IPS DF 6.9 (cell line): ENCODE measurements at regions not wholly inside any gene's neighbourhood (a gene's known extent, or its start where the extent isn't known, plus 50 kb on each side); places are given as distances from the start of the nearest gene placed in this dataset.

Experiments used
- DNase-seq: peaks from one replicate; pipeline ENCODE4 v3.0.0-alpha.2; 2013; ENCODE audit warnings: low read depth, low spot score
- H3K27ac ChIP-seq: one replicate; pipeline ENCODE4 v1.5.1; 2013; ENCODE audit warnings: low read length, control low read depth
- H3K27me3 ChIP-seq: 2 replicates; pipeline ENCODE4 v1.6.1; 2013; ENCODE audit warnings: mild to moderate bottlenecking, low read length; ENCODE audit not compliant: control insufficient read depth, insufficient read depth
- H3K36me3 ChIP-seq: 2 replicates; pipeline ENCODE4 v1.6.1; 2013; ENCODE audit warnings: low read length; ENCODE audit not compliant: control insufficient read depth, insufficient read depth
- H3K4me1 ChIP-seq: 2 replicates; pipeline ENCODE4 v1.6.1; 2013; ENCODE audit warnings: low read length; ENCODE audit not compliant: control insufficient read depth, insufficient read depth
- H3K4me3 ChIP-seq: 2 replicates; pipeline ENCODE4 v1.5.1; 2013; ENCODE audit warnings: mild to moderate bottlenecking, low read length
- H3K9me3 ChIP-seq: 2 replicates; pipeline ENCODE4 v1.6.1; 2013; ENCODE audit warnings: low read length, inconsistent platforms; ENCODE audit not compliant: control insufficient read depth, insufficient read depth
- WGBS: extraction: QIAGEN DNeasy Blood & Tissue Kit; methylation state at CpG from one replicate; pipeline ENCODE4 v1.1.7; 2013; ENCODE audit warnings: mixed read lengths, missing lambda C conversion rate; ENCODE audit not compliant: insufficient read length, insufficient coverage; 5-methylcytosine and 5-hydroxymethylcytosine counted together

GRCh38 chrX:69257499-69258127, 92.4 kb upstream of the PJA1 start:
- no CpG with 5 or more reads among the region's 5 CpGs for WGBS
- no peak overlapping the region for H3K27ac ChIP-seq
- H3K36me3 ChIP-seq: no peaks in the 10 kb centered on the region
- no peaks in the 10 kb centered on the region for H3K4me1 ChIP-seq
- H3K27me3 ChIP-seq: peaks cover 26% of the 10 kb centered on the region
- H3K9me3 ChIP-seq: no peaks in the 10 kb centered on the region; the same call in 1 of the 2 replicates
- DNase-seq: no peak
- no peak overlapping the region for H3K4me3 ChIP-seq

- no peaks in the 10 kb centered on the region for H3K36me3 ChIP-seq
Measured at GRCh38 chrX:69256291-69256565, 91.0 kb upstream of the PJA1 start.

GRCh38 chrX:69255441-69256290, 90.4 kb upstream of the PJA1 start:
- H3K4me3 ChIP-seq: no peak overlapping the region
- H3K9me3 ChIP-seq: no peaks in the 10 kb centered on the region
- H3K27ac ChIP-seq: no peak overlapping the region
- no CpG with 5 or more reads among the region's 11 CpGs for WGBS
- no peaks in the 10 kb centered on the region for H3K4me1 ChIP-seq
- peaks cover 14% of the 10 kb centered on the region for H3K27me3 ChIP-seq
- H3K36me3 ChIP-seq: no peaks in the 10 kb centered on the region
- DNase-seq: no peak

More at GRCh38 chrX:69256291-69256565, 91.0 kb upstream of the PJA1 start:
- no peak for DNase-seq
- H3K27me3 ChIP-seq: peaks cover 16% of the 10 kb centered on the region
- H3K4me3 ChIP-seq: no peak overlapping the region
- no peaks in the 10 kb centered on the region for H3K4me1 ChIP-seq
- H3K27ac ChIP-seq: no peak overlapping the region
- no peaks in the 10 kb centered on the region for H3K9me3 ChIP-seq

- Histone ChIP-seq H3K27ac (no peak overlapping the region), H3K9me3 (no peaks in the 10 kb centered on the region), H3K4me3 (no peak overlapping the region), H3K4me1 (no peaks in the 10 kb centered on the region), H3K36me3 (no peaks in the 10 kb centered on the region), H3K27me3 (peaks cover 1% of the 10 kb centered on the region; the same call in 1 of the 2 replicates)
- no peak for DNase-seq
- no CpG with 5 or more reads among the region's 1 CpG for WGBS
Measured at GRCh38 chrX:69253821-69254220, 88.6 kb upstream of the PJA1 start.

- Histone ChIP-seq H3K9me3 (no peaks in the 10 kb centered on the region), H3K27ac (no peak overlapping the region), H3K4me3 (no peak overlapping the region), H3K27me3 (no peaks in the 10 kb centered on the region), H3K4me1 (no peaks in the 10 kb centered on the region; the same call in 1 of the 2 replicates), H3K36me3 (no peaks in the 10 kb centered on the region)
- WGBS: no CpG with 5 or more reads among the region's 4 CpGs
- no peak for DNase-seq
Measured at GRCh38 chrX:69243276-69243675, 78.0 kb upstream of the PJA1 start.

- H3K9me3 ChIP-seq: no peaks in the 10 kb centered on the region
- no CpG with 5 or more reads among the region's 2 CpGs for WGBS
- H3K36me3 ChIP-seq: no peaks in the 10 kb centered on the region
- H3K27me3 ChIP-seq: no peaks in the 10 kb centered on the region
- no peak for DNase-seq
- no peak overlapping the region for H3K4me3 ChIP-seq
- no peak overlapping the region for H3K27ac ChIP-seq
- H3K4me1 ChIP-seq: no peaks in the 10 kb centered on the region; the same call in 1 of the 2 replicates
Measured at GRCh38 chrX:69238887-69239231, 73.6 kb upstream of the PJA1 start.

- DNase-seq: no peak
- Histone ChIP-seq H3K27me3 (no peaks in the 10 kb centered on the region), H3K4me1 (no peaks in the 10 kb centered on the region; the same call in 1 of the 2 replicates), H3K9me3 (no peaks in the 10 kb centered on the region), H3K27ac (no peak overlapping the region), H3K4me3 (no peak overlapping the region), H3K36me3 (no peaks in the 10 kb centered on the region)
- no CpG with 5 or more reads among the region's 18 CpGs for WGBS
Measured at GRCh38 chrX:69238114-69238886, 73.0 kb upstream of the PJA1 start.

- H3K27me3 ChIP-seq: no peaks in the 10 kb centered on the region
- H3K27ac ChIP-seq: no peak overlapping the region
- no peaks in the 10 kb centered on the region for H3K9me3 ChIP-seq
- no CpG with 5 or more reads among the region's 5 CpGs for WGBS
- H3K36me3 ChIP-seq: no peaks in the 10 kb centered on the region
- H3K4me3 ChIP-seq: no peak overlapping the region
- no peaks in the 10 kb centered on the region; the same call in 1 of the 2 replicates for H3K4me1 ChIP-seq
- no peak for DNase-seq
Measured at GRCh38 chrX:69237236-69237635, 72.0 kb upstream of the PJA1 start.

- H3K36me3 ChIP-seq: no peaks in the 10 kb centered on the region
- H3K4me1 ChIP-seq: no peaks in the 10 kb centered on the region; the same call in 1 of the 2 replicates
- no CpG with 5 or more reads among the region's 2 CpGs for WGBS
- H3K9me3 ChIP-seq: no peaks in the 10 kb centered on the region
- no peak overlapping the region for H3K27ac ChIP-seq
- no peaks in the 10 kb centered on the region for H3K27me3 ChIP-seq
- no peak for DNase-seq
- H3K4me3 ChIP-seq: no peak overlapping the region
Measured at GRCh38 chrX:69236641-69237040, 71.4 kb upstream of the PJA1 start.

GRCh38 chrX:69234624-69235023, 69.4 kb upstream of the PJA1 start:
- H3K9me3 ChIP-seq: no peaks in the 10 kb centered on the region
- no peak for DNase-seq
- no peak overlapping the region for H3K27ac ChIP-seq
- no peaks in the 10 kb centered on the region for H3K36me3 ChIP-seq
- no peaks in the 10 kb centered on the region; the same call in 1 of the 2 replicates for H3K4me1 ChIP-seq
- no peaks in the 10 kb centered on the region for H3K27me3 ChIP-seq
- H3K4me3 ChIP-seq: no peak overlapping the region
